ENCODE measurements at regions not wholly inside any gene's neighbourhood (a gene's known extent, or its start where the extent isn't known, plus 50 kb on each side); places are given as distances from the start of the nearest gene placed in this dataset.
A peak's percentile ranks its signal among the peaks of the same experiment; 100 is the strongest.

DNA sequence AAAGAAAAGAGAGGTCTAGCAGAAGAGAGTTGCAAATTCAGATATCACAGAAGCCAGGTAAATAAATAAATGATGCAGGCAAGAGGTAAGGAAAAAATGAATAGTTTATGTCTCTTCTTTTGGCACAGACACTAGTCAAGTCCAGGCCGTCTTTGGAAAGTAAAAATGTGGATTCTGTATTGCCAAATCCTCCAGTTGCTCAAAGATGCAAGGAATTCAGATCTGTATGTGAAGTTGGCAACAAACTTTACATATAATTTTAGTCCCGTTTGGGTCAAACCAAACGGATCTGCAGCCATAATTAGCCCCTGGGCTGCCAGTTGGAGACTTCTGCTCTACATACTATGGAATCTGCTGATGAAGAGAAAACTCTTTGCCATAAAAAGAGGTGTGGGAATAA, 200.5 kb upstream of the RND3 start:
- no peak for TF ChIP-seq CTCF (conservative IDR thresholded peaks at IDR 0.05; ENCODE audit: low read depth, low read length)
- DNase-seq (ENCODE audit: low read depth), result peak; percentile 68
- H3K4me3 ChIP-seq (ENCODE audit: low read depth, low read length), result no peak overlapping the region

DNA sequence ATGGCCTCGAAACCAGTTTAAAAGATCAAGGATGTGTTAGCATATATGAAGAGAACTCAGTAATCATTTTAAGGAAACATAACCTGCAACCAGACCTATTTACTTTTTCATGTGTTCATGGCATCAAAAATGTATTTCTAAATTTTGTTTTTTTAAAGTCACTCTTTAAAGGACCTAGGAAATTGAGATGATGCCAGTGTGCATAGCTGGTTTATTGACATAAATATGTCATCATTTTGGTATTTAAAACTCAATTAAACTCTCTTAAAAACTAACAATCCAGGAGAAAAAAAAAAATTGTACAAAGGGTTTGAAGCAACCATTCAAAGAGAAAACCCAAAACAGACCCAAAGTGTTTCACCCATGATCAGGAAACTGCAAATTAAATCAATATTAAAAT, 198.9 kb upstream of the RND3 start:
- DNase-seq (ENCODE audit: low read depth), result peak; percentile 41
- TF ChIP-seq CTCF (conservative IDR thresholded peaks at IDR 0.05; ENCODE audit: low read depth, low read length), result no peak
- no peak overlapping the region for H3K4me3 ChIP-seq (ENCODE audit: low read depth, low read length)

- H3K4me3 ChIP-seq (ENCODE audit: low read depth, low read length), result no peak overlapping the region
- peak; percentile 97 for DNase-seq (ENCODE audit: low read depth)
- TF ChIP-seq CTCF (conservative IDR thresholded peaks at IDR 0.05; ENCODE audit: low read depth, low read length), result no peak
These were observed 193.8 kb upstream of the RND3 start for GRCh38 chr2:150681120-150681804.

DNA sequence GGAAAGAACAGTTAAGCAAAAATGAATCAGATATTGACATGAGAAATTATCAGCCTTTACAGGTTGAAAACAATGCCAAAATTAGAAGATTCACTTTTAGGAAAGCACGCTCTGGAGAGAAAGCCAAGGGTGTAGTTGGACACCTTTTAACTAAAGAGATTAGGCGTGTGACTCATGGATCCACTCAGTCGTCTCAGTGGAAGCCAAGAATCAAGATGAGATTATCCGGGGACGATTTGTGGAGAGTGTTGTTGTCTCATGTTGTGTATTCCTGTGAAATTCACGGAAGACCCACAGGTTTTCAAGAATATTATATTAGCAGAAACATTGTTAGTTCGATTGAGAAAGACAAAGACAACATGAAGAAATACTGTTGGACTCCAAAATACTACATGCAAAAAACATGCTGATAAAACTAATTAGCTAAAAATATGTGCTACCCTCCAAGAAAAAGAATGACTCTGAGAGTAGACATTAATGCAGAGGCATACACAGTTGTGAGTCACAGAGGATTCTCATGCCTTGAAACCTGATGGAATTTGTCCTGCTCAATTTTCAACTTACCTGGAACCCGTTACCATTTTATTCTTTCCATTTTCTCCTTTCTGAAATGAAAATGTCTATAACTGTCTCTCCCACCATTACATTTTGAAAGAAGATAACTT, 192.1 kb upstream of the RND3 start:
- H3K4me3 ChIP-seq (ENCODE audit: low read depth, low read length), result no peak overlapping the region
- no peak for TF ChIP-seq CTCF (conservative IDR thresholded peaks at IDR 0.05; ENCODE audit: low read depth, low read length)
- peak; percentile 23 for DNase-seq (ENCODE audit: low read depth)

- no peak for TF ChIP-seq CTCF (conservative IDR thresholded peaks at IDR 0.05; ENCODE audit: low read depth, low read length)
- DNase-seq (ENCODE audit: low read depth), result no peak
- H3K4me3 ChIP-seq (ENCODE audit: low read depth, low read length), result no peak overlapping the region
These were observed 190.1 kb upstream of the RND3 start for GRCh38 chr2:150677551-150677950.

DNA sequence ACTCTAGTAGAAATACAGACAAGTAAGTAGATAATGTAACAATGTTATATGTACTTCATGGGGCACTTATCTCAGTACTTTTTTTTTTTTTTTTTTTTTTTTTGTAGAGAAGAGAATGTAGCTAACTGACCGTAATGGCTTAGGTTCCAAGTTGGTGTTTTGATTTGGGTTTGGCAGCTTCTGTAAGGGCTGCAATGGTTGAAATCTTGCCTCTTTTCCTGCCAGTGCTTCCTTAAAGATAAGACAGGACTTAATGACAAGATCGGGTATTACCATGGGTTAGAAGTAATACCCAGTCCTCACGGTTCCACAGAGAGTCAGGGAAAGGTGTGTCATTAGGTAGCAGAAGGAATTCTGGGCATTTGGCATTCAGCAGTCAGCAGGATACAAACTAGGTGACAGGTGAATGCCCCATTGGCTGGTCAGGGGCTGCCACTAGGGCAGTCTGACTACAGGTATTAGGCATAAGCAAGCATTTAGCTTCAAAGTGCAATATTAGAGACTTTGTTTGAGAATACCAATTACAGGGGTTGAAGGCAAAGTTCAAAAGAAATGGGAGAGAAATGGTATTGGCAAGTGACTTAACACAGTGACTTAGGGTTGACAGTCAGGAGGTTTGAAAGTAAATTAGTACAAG, 189.4 kb upstream of the RND3 start:
- TF ChIP-seq CTCF (conservative IDR thresholded peaks at IDR 0.05; ENCODE audit: low read depth, low read length), result no peak
- no peak for DNase-seq (ENCODE audit: low read depth)
- H3K4me3 ChIP-seq (ENCODE audit: low read depth, low read length), result no peak overlapping the region
